Endodermal cell (in vitro differentiated cells): ENCODE measurements at regions not wholly inside any gene's neighbourhood (a gene's known extent, or its start where the extent isn't known, plus 50 kb on each side); places are given as distances from the start of the nearest gene placed in this dataset.
"Not testable (repeated sequence)": the region's sequence is repeated elsewhere in the genome, so short reads cannot be mapped to it uniquely, and the experiment has no call there.

Source experiments
- DNase-seq: peaks from one replicate; pipeline ENCODE4 v3.0.0-alpha.2; 2017
- H3K27ac ChIP-seq: 2 replicates; pipeline ENCODE4 v1.5.1; 2013; ENCODE audit warnings: mild to moderate bottlenecking, low read depth, low read length, moderate library complexity
- H3K27me3 ChIP-seq: 2 replicates; pipeline ENCODE4 v1.6.1; 2013; ENCODE audit warnings: mild to moderate bottlenecking, low read length, moderate library complexity; ENCODE audit not compliant: insufficient read depth, control insufficient read depth, poor library complexity, severe bottlenecking
- H3K36me3 ChIP-seq: 2 replicates; pipeline ENCODE4 v1.7.0; 2013; ENCODE audit warnings: mild to moderate bottlenecking, low read length, moderate library complexity; ENCODE audit not compliant: control insufficient read depth, insufficient read depth
- H3K4me1 ChIP-seq: one replicate; pipeline ENCODE4 v1.7.0; 2013; ENCODE audit warnings: low read length; ENCODE audit not compliant: control insufficient read depth, insufficient read depth
- H3K4me3 ChIP-seq: 2 replicates; pipeline ENCODE4 v1.5.1; 2013; ENCODE audit warnings: mild to moderate bottlenecking, low read length, moderate library complexity
- H3K9ac ChIP-seq: 2 replicates; pipeline ENCODE4 v1.6.1; 2013; ENCODE audit warnings: mild to moderate bottlenecking, low read length, moderate library complexity; ENCODE audit not compliant: poor library complexity, severe bottlenecking; ENCODE audit errors: extremely low read depth
- H3K9me3 ChIP-seq: 2 replicates; pipeline ENCODE4 v1.6.1; 2013; ENCODE audit warnings: mild to moderate bottlenecking, low read length, moderate library complexity; ENCODE audit not compliant: control insufficient read depth
- H3K27ac Mint-ChIP-seq: 2 replicates; pipeline ENCODE4 v1.8.0; 2020; ENCODE audit warnings: mixed read lengths
- H3K27me3 Mint-ChIP-seq: 2 replicates; pipeline ENCODE4 v1.8.0; 2021; ENCODE audit warnings: mild to moderate bottlenecking, mixed read lengths; ENCODE audit not compliant: insufficient read depth
- H3K36me3 Mint-ChIP-seq: 2 replicates; pipeline ENCODE4 v1.8.0; 2020; ENCODE audit warnings: low read depth, mixed read lengths
- H3K4me1 Mint-ChIP-seq: 2 replicates; pipeline ENCODE4 v1.8.0; 2020; ENCODE audit warnings: mixed read lengths
- H3K4me3 Mint-ChIP-seq: 2 replicates; pipeline ENCODE4 v1.8.0; 2020; ENCODE audit warnings: mild to moderate bottlenecking, moderate library complexity, mixed read lengths
- H3K9me3 Mint-ChIP-seq: 2 replicates; pipeline ENCODE4 v1.8.0; 2020; ENCODE audit warnings: mild to moderate bottlenecking, mixed read lengths
- WGBS, 2 experiments: methylation state at CpG; one replicate each; pipeline versions ENCODE4 v1.1.5 to v1.1.7; 2013; ENCODE audit warnings: missing lambda C conversion rate in 2 of 2, mixed read lengths in 1 of 2; ENCODE audit not compliant: insufficient coverage in 1 of 2, insufficient read length in 1 of 2; 5-methylcytosine and 5-hydroxymethylcytosine counted together
- TF ChIP-seq, protein P1 (sequence below): fragments of 200-600 bp; sonication (generic); conservative IDR thresholded peaks from 2 replicates; pipeline ENCODE4 v1.5.0; 2021; ENCODE audit warnings: antibody characterized with exemption, mild to moderate bottlenecking

DNA sequence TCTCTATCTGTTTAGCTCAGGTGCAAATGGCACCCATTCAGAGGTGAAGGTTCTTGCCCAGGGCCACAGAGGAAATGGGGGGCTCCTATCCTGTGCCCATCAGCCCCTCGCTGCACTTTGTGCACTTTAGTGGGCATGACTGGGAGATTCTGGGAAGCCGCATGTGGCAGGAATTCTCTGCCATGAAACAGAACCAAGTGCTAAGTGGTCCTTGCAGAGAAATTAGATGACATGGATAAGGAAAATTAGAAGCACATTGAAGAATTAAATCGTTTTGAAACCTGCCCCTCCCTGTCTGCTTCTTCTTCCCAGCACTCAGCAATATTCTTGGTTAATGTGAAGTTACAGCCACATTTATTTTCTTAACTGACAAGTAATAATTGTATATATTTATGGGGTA lies 185.2 kb upstream of the RTL1 start:
- WGBS, 2 experiments, result 92 to 100% methylated on average over 2 to 3 of the region's 3 CpGs
- no peak overlapping the region for H3K4me3 ChIP-seq
- Mint-ChIP-seq H3K27me3 (no peaks in the 10 kb centered on the region), H3K27ac (no peak overlapping the region), H3K4me1 (peaks cover 2% of the 10 kb centered on the region), H3K9me3 (no peaks in the 10 kb centered on the region), H3K4me3 (no peak overlapping the region), H3K36me3 (no peaks in the 10 kb centered on the region)
- H3K27ac ChIP-seq, result no peak overlapping the region
- no peaks in the 10 kb centered on the region for H3K9me3 ChIP-seq
- TF ChIP-seq, protein P1, sequence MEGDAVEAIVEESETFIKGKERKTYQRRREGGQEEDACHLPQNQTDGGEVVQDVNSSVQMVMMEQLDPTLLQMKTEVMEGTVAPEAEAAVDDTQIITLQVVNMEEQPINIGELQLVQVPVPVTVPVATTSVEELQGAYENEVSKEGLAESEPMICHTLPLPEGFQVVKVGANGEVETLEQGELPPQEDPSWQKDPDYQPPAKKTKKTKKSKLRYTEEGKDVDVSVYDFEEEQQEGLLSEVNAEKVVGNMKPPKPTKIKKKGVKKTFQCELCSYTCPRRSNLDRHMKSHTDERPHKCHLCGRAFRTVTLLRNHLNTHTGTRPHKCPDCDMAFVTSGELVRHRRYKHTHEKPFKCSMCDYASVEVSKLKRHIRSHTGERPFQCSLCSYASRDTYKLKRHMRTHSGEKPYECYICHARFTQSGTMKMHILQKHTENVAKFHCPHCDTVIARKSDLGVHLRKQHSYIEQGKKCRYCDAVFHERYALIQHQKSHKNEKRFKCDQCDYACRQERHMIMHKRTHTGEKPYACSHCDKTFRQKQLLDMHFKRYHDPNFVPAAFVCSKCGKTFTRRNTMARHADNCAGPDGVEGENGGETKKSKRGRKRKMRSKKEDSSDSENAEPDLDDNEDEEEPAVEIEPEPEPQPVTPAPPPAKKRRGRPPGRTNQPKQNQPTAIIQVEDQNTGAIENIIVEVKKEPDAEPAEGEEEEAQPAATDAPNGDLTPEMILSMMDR, result no peak
- no peaks in the 10 kb centered on the region for H3K27me3 ChIP-seq
- H3K4me1 ChIP-seq, result no peaks in the 10 kb centered on the region
- no peak overlapping the region for H3K9ac ChIP-seq
- DNase-seq, result no peak
- no peaks in the 10 kb centered on the region for H3K36me3 ChIP-seq

DNA sequence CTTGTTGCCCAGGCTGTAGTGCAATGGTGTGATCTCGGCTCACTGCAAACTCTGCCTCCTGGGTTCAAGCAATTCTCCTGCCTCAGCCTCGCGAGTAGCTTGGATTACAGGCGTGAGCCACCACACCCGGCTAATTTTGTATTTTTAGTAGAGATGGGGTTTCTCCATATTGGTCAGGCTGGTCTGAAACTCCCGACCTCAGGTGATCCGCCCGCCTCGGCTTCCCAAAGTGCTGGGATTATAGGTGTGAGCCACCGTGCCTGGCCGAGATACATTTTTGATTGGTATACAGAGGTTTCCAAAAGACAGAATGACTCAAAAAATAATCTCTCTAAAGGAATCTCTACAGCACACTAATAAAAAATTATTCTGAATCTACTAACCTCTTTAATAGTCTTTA lies 187.0 kb upstream of the RTL1 start:
- not testable (repeated sequence) for H3K27ac ChIP-seq, H3K9ac ChIP-seq, H3K4me3 Mint-ChIP-seq, H3K27me3 Mint-ChIP-seq, DNase-seq, H3K9me3 Mint-ChIP-seq, H3K27me3 ChIP-seq, H3K36me3 ChIP-seq, H3K27ac Mint-ChIP-seq, H3K4me1 ChIP-seq, H3K9me3 ChIP-seq, H3K4me3 ChIP-seq, H3K36me3 Mint-ChIP-seq
- peaks cover 12% of the 10 kb centered on the region for H3K4me1 Mint-ChIP-seq
- WGBS, 2 experiments, result 90 to 92% methylated on average over 6 to 11 of the region's 11 CpGs

DNA sequence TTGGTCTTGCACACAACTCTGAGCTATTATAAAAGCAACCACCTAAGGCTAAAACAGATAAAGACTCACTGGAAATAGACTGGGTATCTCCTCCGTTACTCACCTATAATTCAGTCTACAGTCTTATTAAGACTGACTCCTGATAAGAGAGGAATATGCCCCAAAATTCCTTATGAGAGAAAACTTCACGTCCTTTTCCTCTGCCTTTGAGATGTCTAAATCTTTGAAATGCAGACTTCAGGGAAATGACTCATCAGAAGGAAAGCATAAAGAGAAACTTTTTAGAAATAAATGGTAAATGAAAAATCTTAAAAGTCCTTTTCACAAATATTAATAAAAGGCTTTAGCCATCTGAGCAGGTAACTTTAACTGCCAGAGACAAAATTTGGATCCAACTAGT lies 187.5 kb upstream of the RTL1 start:
- no peak overlapping the region for H3K27ac Mint-ChIP-seq

DNA sequence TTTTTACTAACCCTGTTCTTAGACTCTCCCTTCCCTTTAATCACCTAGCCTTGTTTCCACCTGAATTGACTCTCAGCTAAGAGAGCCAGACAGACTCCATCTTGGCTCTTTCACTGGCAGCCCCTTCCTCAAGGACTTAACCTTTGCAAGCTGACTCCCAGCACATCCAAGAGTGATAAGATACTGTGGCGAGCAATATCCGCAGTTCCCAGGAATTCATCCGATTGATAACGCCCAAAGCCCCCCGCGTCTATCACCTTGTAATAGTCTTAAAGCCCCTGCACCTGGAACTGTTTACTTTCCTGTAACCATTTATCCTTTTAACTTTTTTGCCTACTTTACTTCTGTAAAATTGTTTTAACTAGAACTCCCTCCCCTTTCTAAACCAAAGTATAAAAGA lies 191.4 kb upstream of the RTL1 start:
- not testable (repeated sequence) for H3K9me3 Mint-ChIP-seq, H3K4me1 ChIP-seq, H3K36me3 Mint-ChIP-seq, H3K27me3 Mint-ChIP-seq, H3K9me3 ChIP-seq, H3K27me3 ChIP-seq, H3K36me3 ChIP-seq
- peak; percentile 71 for DNase-seq
- Mint-ChIP-seq H3K4me3 (peak overlapping the region; percentile 48), H3K4me1 (peaks cover 39% of the 10 kb centered on the region), H3K27ac (peak overlapping the region; percentile 93)
- H3K9ac ChIP-seq, result peak overlapping the region; percentile 94
- 49 to 66% methylated on average over 5 to 6 of the region's 6 CpGs for WGBS, 2 experiments
- peak overlapping the region; percentile 83 for H3K27ac ChIP-seq
- peak overlapping the region; percentile 85 for H3K4me3 ChIP-seq

More for the DNA sequence above, 187.5 kb upstream of the RTL1 start:
- no peaks in the 10 kb centered on the region for H3K36me3 ChIP-seq
- H3K4me3 Mint-ChIP-seq, result no peak overlapping the region
- DNase-seq, result no peak
- H3K27me3 ChIP-seq, result no peaks in the 10 kb centered on the region
- H3K4me3 ChIP-seq, result no peak overlapping the region
- H3K27me3 Mint-ChIP-seq, result no peaks in the 10 kb centered on the region
- WGBS, 2 experiments, result 84% methylated on average over 2 of the region's 2 CpGs; no CpG with 5 or more reads in 1 of the 2 experiments
- TF ChIP-seq, protein P1, result no peak
- H3K4me1 Mint-ChIP-seq, result peaks cover 17% of the 10 kb centered on the region
- no peaks in the 10 kb centered on the region for H3K36me3 Mint-ChIP-seq
- H3K9ac ChIP-seq, result no peak overlapping the region
- no peaks in the 10 kb centered on the region for H3K4me1 ChIP-seq
- H3K9me3 Mint-ChIP-seq, result no peaks in the 10 kb centered on the region
- no peaks in the 10 kb centered on the region for H3K9me3 ChIP-seq
- H3K27ac ChIP-seq, result no peak overlapping the region
